Esophagus (tissue), 2 donors: ENCODE measurements at regions not wholly inside any gene's neighbourhood (a gene's known extent, or its start where the extent isn't known, plus 50 kb on each side); places are given as distances from the start of the nearest gene placed in this dataset.

Experiments
- H3K27ac ChIP-seq, 2 donors: one replicate each; pipeline ENCODE4 v1.5.1; 2013; ENCODE audit warnings: low read depth in 2 of 2, mild to moderate bottlenecking in 2 of 2, inconsistent platforms in 1 of 2, low read length in 1 of 2, moderate library complexity in 1 of 2
- H3K27me3 ChIP-seq, 2 donors: one replicate each; pipeline ENCODE4 v1.6.1; 2013; ENCODE audit warnings: low read length in 2 of 2, control low read depth in 1 of 2, mild to moderate bottlenecking in 1 of 2; ENCODE audit not compliant: insufficient read depth in 2 of 2, control insufficient read depth in 1 of 2
- H3K36me3 ChIP-seq, 2 donors: one replicate each; pipeline ENCODE4 v1.6.1; 2013; ENCODE audit warnings: low read length in 1 of 2; ENCODE audit not compliant: control insufficient read depth in 2 of 2, insufficient read depth in 2 of 2
- H3K4me1 ChIP-seq, 2 donors: one replicate each; pipeline ENCODE4 v1.6.1; 2013; ENCODE audit warnings: low read length in 1 of 2; ENCODE audit not compliant: control insufficient read depth in 2 of 2, insufficient read depth in 2 of 2
- H3K4me3 ChIP-seq, 2 donors: one replicate each; pipeline ENCODE4 v1.5.1; 2013; ENCODE audit warnings: low read length in 2 of 2, mild to moderate bottlenecking in 2 of 2, low read depth in 1 of 2, moderate library complexity in 1 of 2
- H3K9me3 ChIP-seq, 2 donors: one replicate each; pipeline ENCODE4 v1.6.1; 2013; ENCODE audit warnings: mild to moderate bottlenecking in 2 of 2, low read depth in 1 of 2, low read length in 1 of 2, moderate library complexity in 1 of 2; ENCODE audit not compliant: control insufficient read depth in 2 of 2, insufficient read depth in 1 of 2
- WGBS, 2 donors: extraction: QIAGEN DNeasy Blood & Tissue Kit; methylation state at CpG; one replicate each; pipeline ENCODE4 v1.1.7; 2013; 5-methylcytosine and 5-hydroxymethylcytosine counted together
- donor health status: healthy with polysubstance abuse.
- donor health status: Bipolar disorder and iron deficiency.

DNA sequence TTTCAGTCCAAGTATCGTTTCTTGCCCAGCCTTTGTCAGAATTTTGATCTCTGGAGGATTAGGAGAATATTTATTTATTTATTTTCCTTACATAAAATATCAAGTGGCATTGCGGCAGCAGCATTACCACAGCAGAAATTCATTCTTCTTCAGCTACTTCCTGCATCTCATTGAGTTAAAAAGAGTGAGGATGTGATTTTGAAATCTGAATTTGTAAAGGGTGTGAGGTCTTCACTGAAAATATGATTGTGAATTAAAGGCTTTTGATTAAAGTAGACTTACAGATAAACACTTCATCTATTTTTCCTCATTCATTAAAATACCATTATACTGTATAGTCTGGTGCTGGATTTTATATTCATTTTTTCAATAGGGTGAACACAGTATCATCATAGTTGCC, 328.4 kb downstream of the PRL start:
- no peaks in the 10 kb centered on the region for H3K27me3 ChIP-seq
- 64 to 66% methylated on average over 2 of the region's 2 CpGs for WGBS, 2 donors
- no peaks in the 10 kb centered on the region for H3K36me3 ChIP-seq
- no peak overlapping the region for H3K4me3 ChIP-seq
- H3K4me1 ChIP-seq: no peaks in the 10 kb centered on the region
- H3K27ac ChIP-seq: no peak overlapping the region
- no peaks in the 10 kb centered on the region for H3K9me3 ChIP-seq

DNA sequence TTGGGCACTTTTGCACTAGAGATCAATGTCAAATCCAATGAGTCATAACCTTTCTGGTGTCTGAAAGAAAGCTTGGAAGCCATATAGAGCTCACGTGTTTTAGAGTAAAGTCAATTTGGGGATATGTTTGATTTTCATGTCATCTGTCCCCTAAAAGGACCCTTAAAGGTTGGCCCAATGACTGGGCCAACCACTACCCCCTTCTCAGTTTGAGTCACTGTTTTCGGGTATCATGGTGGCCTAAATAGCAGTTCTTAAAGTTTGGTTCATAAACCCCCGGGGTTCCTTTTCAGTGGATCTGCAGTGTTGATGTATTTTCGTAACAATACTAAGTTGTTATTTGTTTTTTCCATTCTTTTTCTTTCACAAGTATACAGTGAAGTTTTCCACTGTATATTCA, 327.6 kb downstream of the PRL start:
- H3K9me3 ChIP-seq: no peaks in the 10 kb centered on the region
- no peaks in the 10 kb centered on the region for H3K27me3 ChIP-seq
- H3K27ac ChIP-seq: no peak overlapping the region
- H3K4me1 ChIP-seq: no peaks in the 10 kb centered on the region
- 68 to 80% methylated on average over 4 of the region's 4 CpGs for WGBS, 2 donors
- no peak overlapping the region for H3K4me3 ChIP-seq
- no peaks in the 10 kb centered on the region for H3K36me3 ChIP-seq

DNA sequence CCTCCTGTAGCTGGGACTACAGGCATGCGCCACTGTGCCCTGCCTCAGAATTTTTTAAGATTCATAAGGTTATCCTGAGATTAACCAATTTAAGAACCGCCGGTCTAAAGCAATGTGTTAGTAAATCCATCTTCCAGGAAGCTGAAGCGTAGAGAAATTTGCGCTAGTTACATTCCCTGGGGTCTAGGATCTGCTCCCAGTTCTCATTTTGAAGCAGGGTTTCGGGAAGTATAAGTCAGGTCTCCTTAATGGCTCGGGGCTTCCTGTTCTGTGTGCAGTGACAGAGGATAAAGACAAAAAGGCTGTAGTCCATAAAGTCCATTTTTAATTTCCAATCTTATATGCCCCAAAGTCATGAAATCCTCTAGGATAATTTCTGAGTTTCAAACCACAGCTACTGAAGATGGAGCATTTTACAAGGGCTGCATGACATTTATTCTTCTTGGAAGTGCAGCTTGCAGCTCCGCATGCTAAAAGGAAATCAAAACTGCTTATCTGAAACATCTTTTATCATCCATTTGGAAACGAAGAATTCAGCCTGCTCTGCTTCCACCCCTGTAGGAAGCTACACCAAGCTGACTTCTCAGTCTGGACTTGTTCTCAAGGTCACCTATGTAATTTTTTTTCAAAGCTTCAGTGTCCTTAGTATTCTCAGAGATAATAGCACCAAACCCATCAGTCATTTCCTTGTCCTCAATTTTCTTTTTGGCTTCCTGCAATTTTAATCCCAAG, 326.1 kb downstream of the PRL start:
- Histone ChIP-seq H3K9me3 (no peaks in the 10 kb centered on the region), H3K4me1 (no peaks in the 10 kb centered on the region), H3K27ac (no peak overlapping the region), H3K27me3 (no peaks in the 10 kb centered on the region), H3K4me3 (no peak overlapping the region), H3K36me3 (no peaks in the 10 kb centered on the region)
- 65 to 66% methylated on average over 9 of the region's 9 CpGs for WGBS, 2 donors

DNA sequence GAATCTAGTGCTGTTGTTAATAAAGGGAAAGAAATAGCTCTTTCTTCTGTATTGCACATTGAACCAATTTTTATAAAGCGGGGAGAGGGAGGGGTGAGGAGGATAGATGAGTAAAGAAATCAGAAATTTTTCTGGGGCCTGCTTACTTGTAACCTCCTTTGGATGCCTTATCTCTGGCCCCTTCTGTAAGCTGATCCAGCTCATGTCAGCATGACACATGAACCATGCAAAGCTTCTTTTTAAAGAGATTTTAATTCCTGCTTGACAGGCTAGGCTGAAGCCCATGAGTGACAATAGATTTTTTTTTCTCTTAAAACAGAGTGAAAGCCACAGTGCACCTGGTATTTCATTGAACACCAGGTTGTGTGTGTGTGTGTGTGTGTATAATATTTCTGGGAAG, 325.3 kb downstream of the PRL start:
- H3K9me3 ChIP-seq: no peaks in the 10 kb centered on the region
- H3K27ac ChIP-seq: no peak overlapping the region
- no peak overlapping the region for H3K4me3 ChIP-seq
- H3K27me3 ChIP-seq: no peaks in the 10 kb centered on the region
- no peaks in the 10 kb centered on the region for H3K4me1 ChIP-seq
- WGBS, 2 donors: 95 to 100% methylated on average over 1 of the region's 1 CpG
- H3K36me3 ChIP-seq: no peaks in the 10 kb centered on the region

DNA sequence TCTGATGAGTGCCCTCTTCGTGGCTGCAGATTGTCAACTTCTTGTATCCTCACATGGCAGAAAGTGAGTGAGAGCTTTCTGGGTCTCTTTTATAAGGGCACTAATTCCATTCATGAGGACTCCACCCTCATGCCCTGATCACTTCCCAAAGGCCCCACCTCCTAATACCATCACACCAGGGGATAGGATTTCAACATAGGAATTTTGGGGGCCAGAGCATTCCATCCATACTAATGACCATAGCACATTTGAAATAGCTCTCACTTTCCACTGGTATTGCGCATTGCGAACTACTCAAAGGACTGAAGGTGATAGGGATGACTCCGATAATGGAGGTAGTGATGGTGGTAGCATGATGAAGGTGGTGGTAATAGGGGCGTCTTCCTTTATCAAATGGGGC, 324.3 kb downstream of the PRL start:
- Histone ChIP-seq H3K36me3 (no peaks in the 10 kb centered on the region), H3K4me3 (no peak overlapping the region), H3K9me3 (no peaks in the 10 kb centered on the region), H3K27ac (no peak overlapping the region), H3K4me1 (no peaks in the 10 kb centered on the region), H3K27me3 (no peaks in the 10 kb centered on the region)
- 93% methylated on average over 5 of the region's 5 CpGs for WGBS, 2 donors

DNA sequence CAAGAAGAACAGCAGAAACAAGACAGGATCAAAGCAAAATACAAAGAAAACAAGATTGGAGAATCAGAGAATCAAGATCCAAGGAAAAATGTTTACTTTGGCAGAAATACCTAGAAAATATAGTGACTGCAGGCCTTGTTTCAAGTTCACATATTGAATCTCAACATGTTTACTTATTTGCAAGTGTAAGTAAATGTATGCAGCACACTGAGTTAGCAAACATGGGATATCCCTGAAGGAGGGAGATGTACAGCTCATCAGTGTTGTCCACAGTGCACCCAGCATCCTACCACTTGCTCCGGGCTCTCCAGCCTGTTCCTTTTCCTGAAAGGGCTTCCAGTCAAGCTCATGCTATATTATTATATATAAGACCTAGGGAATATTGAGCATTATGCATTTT, 319.5 kb downstream of the PRL start:
- no peaks in the 10 kb centered on the region for H3K4me1 ChIP-seq
- peaks cover 4 to 7% of the 10 kb centered on the region in 2 donors for H3K9me3 ChIP-seq
- H3K27ac ChIP-seq: no peak overlapping the region
- no peak overlapping the region for H3K4me3 ChIP-seq
- H3K36me3 ChIP-seq: no peaks in the 10 kb centered on the region
- H3K27me3 ChIP-seq: no peaks in the 10 kb centered on the region
- 86 to 90% methylated on average over 1 of the region's 1 CpG for WGBS, 2 donors

DNA sequence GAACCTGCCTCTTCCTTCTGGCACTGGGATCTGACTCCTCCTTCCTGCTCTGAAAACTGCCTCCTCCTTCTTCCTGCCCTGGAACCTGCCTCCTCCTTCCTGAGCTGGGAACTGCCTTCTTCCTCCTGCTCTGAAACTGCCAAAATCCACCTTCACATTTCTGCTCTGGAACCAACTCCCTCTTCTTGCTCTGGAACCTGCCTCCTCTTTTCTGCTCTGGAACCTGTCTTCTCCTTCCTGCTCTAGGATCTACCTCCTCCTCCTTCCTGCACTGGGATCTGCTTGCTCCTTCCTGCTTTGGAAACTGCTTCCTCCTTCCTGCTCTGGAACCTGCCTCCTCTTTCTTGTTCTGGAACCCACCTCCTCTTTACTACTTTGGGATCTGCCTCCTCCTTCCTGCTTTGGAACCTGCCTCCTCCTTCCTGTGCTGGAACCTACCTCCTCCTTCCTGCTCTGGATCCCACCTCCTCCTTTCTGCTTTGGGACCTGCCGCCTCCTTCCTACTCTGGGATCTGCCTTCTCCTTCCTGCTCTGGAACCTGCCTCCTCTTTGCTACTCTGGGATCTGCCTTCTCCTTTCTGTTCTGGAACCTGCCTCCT, 315.5 kb downstream of the PRL start:
- Histone ChIP-seq H3K36me3 (no peaks in the 10 kb centered on the region), H3K27ac (no peak overlapping the region), H3K4me3 (no peak overlapping the region), H3K27me3 (no peaks in the 10 kb centered on the region), H3K4me1 (no peaks in the 10 kb centered on the region), H3K9me3 (peaks cover 4 to 7% of the 10 kb centered on the region in 2 donors)
- 45 to 100% methylated on average over 1 of the region's 1 CpG for WGBS, 2 donors

DNA sequence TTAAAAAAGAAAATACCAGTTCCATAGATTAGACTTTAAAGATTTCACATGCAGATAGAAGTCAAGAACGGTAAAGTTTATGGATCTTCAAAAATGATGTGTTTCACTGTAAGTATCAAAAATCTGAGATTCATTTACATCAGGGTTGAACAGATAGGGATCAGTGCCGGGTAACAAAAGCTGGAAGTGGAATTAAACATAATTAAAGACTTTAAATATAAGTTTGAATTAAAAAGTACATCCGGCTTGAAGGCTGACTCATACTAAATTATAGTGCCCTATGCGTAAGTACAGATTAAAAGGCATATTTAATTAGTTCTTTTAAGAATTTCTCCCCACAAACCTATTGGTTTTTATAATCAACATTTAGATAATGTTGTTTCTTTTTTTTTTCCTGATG, 312.7 kb downstream of the PRL start:
- 59 to 78% methylated on average over 4 of the region's 4 CpGs for WGBS, 2 donors
- no peak overlapping the region for H3K27ac ChIP-seq
- no peaks in the 10 kb centered on the region for H3K27me3 ChIP-seq
- H3K36me3 ChIP-seq: no peaks in the 10 kb centered on the region
- no peak overlapping the region for H3K4me3 ChIP-seq
- peaks cover 4 to 7% of the 10 kb centered on the region in 2 donors for H3K9me3 ChIP-seq
- H3K4me1 ChIP-seq: peaks cover 0 to 2% of the 10 kb centered on the region in 2 donors

DNA sequence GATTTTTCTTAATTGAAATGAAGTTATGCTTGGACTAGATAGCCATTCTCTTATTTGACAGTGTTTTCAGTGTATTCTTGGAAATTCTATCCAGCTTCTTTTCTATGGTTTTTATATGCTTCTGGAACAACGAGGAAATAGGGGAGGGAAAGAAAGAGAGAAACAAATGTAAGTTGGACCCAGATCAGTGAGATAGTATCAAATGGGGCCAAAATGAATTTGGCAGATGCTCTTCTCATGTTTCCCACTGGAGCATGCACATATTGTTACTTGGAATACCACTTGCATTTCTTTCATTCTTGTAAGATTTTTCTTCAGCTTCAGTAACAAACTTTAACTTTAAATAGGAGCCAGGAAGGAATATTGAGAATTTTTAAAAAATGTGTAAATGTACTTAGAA, 312.3 kb downstream of the PRL start:
- H3K4me3 ChIP-seq: no peak overlapping the region
- H3K4me1 ChIP-seq: peaks cover 0 to 2% of the 10 kb centered on the region in 2 donors
- no peaks in the 10 kb centered on the region for H3K36me3 ChIP-seq
- H3K27ac ChIP-seq: no peak overlapping the region
- peaks cover 4 to 7% of the 10 kb centered on the region in 2 donors for H3K9me3 ChIP-seq
- no peaks in the 10 kb centered on the region for H3K27me3 ChIP-seq
- 15 to 39% methylated on average over 1 of the region's 1 CpG for WGBS, 2 donors

DNA sequence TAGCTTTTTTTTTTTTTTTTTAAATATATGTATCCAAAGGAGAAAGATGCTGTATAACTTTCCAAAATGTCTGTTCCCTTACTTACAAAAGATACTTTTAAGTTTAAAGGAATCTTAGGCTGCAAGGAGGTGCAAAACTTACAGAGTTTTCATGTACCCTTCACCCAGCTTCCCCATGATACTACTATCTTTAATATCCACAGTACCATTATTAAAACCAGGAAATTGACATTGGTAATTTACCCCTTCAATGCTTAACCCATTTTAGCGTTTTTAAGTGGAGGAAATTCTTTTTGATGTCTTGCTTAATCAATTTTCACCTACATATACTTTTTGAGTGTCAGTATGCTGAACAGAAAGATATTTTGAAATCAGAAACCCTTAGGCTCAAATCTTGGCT, 310.9 kb downstream of the PRL start:
- no peak overlapping the region for H3K27ac ChIP-seq
- 87 to 89% methylated on average over 1 of the region's 1 CpG for WGBS, 2 donors

More for the DNA sequence above, 310.9 kb downstream of the PRL start:
- Histone ChIP-seq H3K9me3 (peaks cover 4 to 7% of the 10 kb centered on the region in 2 donors), H3K4me3 (no peak overlapping the region), H3K36me3 (no peaks in the 10 kb centered on the region), H3K4me1 (peaks cover 0 to 2% of the 10 kb centered on the region in 2 donors), H3K27me3 (no peaks in the 10 kb centered on the region)
